ENCODE measurements at regions not wholly inside any gene's neighbourhood (a gene's known extent, or its start where the extent isn't known, plus 50 kb on each side); places are given as distances from the start of the nearest gene placed in this dataset.

DNA sequence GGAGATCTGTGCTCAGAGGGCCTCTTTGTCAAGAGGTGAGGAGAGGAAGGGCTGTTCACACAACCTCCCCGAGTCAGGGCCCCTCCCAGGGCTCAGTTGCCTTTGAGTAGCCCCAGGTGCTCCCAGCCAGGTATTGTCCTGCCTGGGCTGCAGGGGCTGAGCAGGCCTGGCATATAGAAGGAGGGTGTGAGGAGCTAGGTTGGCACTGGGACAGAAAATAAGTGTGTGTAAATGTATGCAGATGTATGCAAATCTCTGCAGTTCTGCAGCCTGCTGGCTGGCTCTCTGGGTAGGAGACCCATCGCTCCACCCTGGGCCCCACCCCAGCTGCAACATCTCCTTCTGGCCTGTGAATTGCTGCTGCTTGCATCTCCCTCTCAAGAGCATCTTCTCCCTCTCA is 52.4 kb downstream of the NAV1 start:
- TF ChIP-seq, protein P1, sequence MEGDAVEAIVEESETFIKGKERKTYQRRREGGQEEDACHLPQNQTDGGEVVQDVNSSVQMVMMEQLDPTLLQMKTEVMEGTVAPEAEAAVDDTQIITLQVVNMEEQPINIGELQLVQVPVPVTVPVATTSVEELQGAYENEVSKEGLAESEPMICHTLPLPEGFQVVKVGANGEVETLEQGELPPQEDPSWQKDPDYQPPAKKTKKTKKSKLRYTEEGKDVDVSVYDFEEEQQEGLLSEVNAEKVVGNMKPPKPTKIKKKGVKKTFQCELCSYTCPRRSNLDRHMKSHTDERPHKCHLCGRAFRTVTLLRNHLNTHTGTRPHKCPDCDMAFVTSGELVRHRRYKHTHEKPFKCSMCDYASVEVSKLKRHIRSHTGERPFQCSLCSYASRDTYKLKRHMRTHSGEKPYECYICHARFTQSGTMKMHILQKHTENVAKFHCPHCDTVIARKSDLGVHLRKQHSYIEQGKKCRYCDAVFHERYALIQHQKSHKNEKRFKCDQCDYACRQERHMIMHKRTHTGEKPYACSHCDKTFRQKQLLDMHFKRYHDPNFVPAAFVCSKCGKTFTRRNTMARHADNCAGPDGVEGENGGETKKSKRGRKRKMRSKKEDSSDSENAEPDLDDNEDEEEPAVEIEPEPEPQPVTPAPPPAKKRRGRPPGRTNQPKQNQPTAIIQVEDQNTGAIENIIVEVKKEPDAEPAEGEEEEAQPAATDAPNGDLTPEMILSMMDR (IDR thresholded peaks at IDR 0.05), result no peak
- no peak for TF ChIP-seq POLR2A (IDR thresholded peaks at IDR 0.05)
- no peak for TF ChIP-seq POLR2AphosphoS5 (IDR thresholded peaks at IDR 0.05)
